ENCODE measurements at regions not wholly inside any gene's neighbourhood (a gene's known extent, or its start where the extent isn't known, plus 50 kb on each side); places are given as distances from the start of the nearest gene placed in this dataset.

DNA sequence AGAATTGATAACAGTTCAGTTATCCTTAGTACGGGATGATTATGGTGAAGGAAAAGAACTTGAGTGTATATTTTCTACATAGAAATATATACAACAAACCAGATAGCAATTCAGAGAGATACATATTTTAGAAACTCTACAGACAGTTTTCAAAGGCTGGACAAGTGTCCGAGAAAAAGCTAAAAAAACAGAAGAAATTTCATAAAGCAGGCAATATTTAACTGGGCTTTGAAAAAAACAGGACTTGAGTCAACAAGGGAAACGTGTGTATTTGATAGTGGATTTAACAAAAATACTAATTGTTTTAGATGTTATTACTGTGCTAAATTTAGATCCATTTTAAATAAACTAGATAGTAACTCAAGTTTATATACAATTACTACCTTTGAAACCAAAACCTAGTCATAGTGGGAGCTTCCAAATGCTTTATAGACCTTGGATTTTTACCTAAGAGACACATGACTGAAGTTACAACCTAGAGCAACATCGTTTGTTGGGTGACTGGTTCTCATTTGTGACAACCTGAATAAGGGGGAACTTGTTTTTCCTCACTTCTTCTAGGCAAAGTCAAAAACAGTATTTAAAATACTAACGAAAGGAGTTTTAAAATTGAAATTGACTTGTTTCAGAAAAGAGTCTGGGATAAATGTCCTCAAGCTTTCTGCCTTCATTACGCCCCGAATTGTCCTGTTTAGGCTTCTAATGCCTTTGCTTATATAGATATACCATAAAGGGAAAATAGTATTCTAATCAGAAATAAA lies 116.7 kb upstream of the PRSS16 start:
- TF ChIP-seq, protein P1, sequence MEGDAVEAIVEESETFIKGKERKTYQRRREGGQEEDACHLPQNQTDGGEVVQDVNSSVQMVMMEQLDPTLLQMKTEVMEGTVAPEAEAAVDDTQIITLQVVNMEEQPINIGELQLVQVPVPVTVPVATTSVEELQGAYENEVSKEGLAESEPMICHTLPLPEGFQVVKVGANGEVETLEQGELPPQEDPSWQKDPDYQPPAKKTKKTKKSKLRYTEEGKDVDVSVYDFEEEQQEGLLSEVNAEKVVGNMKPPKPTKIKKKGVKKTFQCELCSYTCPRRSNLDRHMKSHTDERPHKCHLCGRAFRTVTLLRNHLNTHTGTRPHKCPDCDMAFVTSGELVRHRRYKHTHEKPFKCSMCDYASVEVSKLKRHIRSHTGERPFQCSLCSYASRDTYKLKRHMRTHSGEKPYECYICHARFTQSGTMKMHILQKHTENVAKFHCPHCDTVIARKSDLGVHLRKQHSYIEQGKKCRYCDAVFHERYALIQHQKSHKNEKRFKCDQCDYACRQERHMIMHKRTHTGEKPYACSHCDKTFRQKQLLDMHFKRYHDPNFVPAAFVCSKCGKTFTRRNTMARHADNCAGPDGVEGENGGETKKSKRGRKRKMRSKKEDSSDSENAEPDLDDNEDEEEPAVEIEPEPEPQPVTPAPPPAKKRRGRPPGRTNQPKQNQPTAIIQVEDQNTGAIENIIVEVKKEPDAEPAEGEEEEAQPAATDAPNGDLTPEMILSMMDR (IDR thresholded peaks at IDR 0.05) = no peak
- no peak for TF ChIP-seq POLR2A (IDR thresholded peaks at IDR 0.05)

All from uterus (tissue), 2 donors.